OCI-LY1 (cell line): ENCODE measurements at regions not wholly inside any gene's neighbourhood (a gene's known extent, or its start where the extent isn't known, plus 50 kb on each side); places are given as distances from the start of the nearest gene placed in this dataset.

Experiments
- EZH2 ChIP-seq: fragments of 200-600 bp; sonication (generic), shearing (Covaris generic); IDR thresholded peaks from 2 replicates; pipeline ENCODE4 v1.8.0; 2017; ENCODE audit warnings: borderline replicate concordance, mixed run types, mild to moderate bottlenecking, antibody characterized with exemption, low read length, moderate library complexity, mixed read lengths
- TF ChIP-seq, protein P1 (sequence below): fragments of 200-600 bp; sonication (generic), shearing (Covaris generic); IDR thresholded peaks from 2 replicates; pipeline ENCODE4 v1.5.1; 2017; ENCODE audit warnings: mild to moderate bottlenecking, antibody characterized with exemption, low read length, moderate library complexity, mixed read lengths

DNA sequence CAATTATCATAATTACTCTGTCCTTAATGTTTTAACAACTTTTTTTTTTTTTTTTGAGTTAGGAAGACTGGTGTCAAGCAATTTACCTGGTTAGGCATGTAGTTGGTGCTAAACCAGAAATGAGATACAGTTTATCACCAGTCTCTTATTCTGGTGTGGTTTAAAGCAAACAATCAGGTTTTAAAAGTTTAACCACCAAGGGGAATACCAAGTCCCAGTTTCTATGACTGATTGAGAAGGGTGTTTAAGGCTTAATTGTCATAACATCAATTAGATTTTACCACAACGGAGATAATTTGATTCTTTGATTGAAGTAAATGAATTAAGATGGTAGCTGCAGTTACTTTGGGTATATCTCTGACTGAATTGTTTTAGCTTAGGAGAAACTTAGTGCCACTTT lies 197.8 kb downstream of the TFAP2B start:
- TF ChIP-seq, protein P1, sequence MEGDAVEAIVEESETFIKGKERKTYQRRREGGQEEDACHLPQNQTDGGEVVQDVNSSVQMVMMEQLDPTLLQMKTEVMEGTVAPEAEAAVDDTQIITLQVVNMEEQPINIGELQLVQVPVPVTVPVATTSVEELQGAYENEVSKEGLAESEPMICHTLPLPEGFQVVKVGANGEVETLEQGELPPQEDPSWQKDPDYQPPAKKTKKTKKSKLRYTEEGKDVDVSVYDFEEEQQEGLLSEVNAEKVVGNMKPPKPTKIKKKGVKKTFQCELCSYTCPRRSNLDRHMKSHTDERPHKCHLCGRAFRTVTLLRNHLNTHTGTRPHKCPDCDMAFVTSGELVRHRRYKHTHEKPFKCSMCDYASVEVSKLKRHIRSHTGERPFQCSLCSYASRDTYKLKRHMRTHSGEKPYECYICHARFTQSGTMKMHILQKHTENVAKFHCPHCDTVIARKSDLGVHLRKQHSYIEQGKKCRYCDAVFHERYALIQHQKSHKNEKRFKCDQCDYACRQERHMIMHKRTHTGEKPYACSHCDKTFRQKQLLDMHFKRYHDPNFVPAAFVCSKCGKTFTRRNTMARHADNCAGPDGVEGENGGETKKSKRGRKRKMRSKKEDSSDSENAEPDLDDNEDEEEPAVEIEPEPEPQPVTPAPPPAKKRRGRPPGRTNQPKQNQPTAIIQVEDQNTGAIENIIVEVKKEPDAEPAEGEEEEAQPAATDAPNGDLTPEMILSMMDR = no peak
- TF ChIP-seq EZH2 = no peak
